HG03520 (cell line): ENCODE measurements at regions not wholly inside any gene's neighbourhood (a gene's known extent, or its start where the extent isn't known, plus 50 kb on each side); places are given as distances from the start of the nearest gene placed in this dataset.
"Not testable (repeated sequence)": the region's sequence is repeated elsewhere in the genome, so short reads cannot be mapped to it uniquely, and the experiment has no call there.

ENCODE experiments used
- ATAC-seq: cut with Tn5 transposase; IDR thresholded peaks from one replicate; pipeline ENCODE4 v1.9.1; 2021; ENCODE audit warnings: mild to moderate bottlenecking, moderate library complexity; ENCODE audit not compliant: unreplicated experiment

- ATAC-seq: no peak
These were observed 169.8 kb upstream of the CXADR start for GRCh38 chr21:17343055-17343454.

GRCh38 chr21:17348357-17348756, 164.5 kb upstream of the CXADR start:
- no peak for ATAC-seq

- ATAC-seq: no peak
These were observed 164.0 kb upstream of the CXADR start for GRCh38 chr21:17348849-17349248.

- ATAC-seq: no peak
These were observed 161.1 kb upstream of the CXADR start for GRCh38 chr21:17351766-17352165.

GRCh38 chr21:17352996-17353655, 159.7 kb upstream of the CXADR start:
- no peak for ATAC-seq

GRCh38 chr21:17359781-17360180, 153.1 kb upstream of the CXADR start:
- ATAC-seq: no peak

- no peak for ATAC-seq
These were observed 144.0 kb upstream of the CXADR start for GRCh38 chr21:17368748-17369363.

- no peak for ATAC-seq
These were observed 142.6 kb upstream of the CXADR start for GRCh38 chr21:17370263-17370662.

GRCh38 chr21:17370916-17371315, 141.9 kb upstream of the CXADR start:
- no peak for ATAC-seq

- ATAC-seq: no peak
These were observed 141.4 kb upstream of the CXADR start for GRCh38 chr21:17371450-17371849.

GRCh38 chr21:17372200-17372599, 140.6 kb upstream of the CXADR start:
- ATAC-seq: no peak

GRCh38 chr21:17386498-17386897, 126.3 kb upstream of the CXADR start:
- ATAC-seq: no peak

GRCh38 chr21:17387030-17387617, 125.7 kb upstream of the CXADR start:
- no peak for ATAC-seq

- ATAC-seq: no peak
These were observed 124.6 kb upstream of the CXADR start for GRCh38 chr21:17388226-17388625.

- ATAC-seq: no peak
These were observed 123.5 kb upstream of the CXADR start for GRCh38 chr21:17389311-17389710.

GRCh38 chr21:17390569-17390968, 122.3 kb upstream of the CXADR start:
- no peak for ATAC-seq

- ATAC-seq: no peak
These were observed 121.0 kb upstream of the CXADR start for GRCh38 chr21:17391811-17392340.

GRCh38 chr21:17393413-17393812, 119.4 kb upstream of the CXADR start:
- ATAC-seq: no peak

GRCh38 chr21:17396948-17397347, 115.9 kb upstream of the CXADR start:
- no peak for ATAC-seq

- ATAC-seq: no peak
These were observed 115.1 kb upstream of the CXADR start for GRCh38 chr21:17397703-17398102.

- ATAC-seq: not testable (repeated sequence)
These were observed 113.9 kb upstream of the CXADR start for GRCh38 chr21:17398954-17399353.

- no peak for ATAC-seq
These were observed 109.9 kb upstream of the CXADR start for GRCh38 chr21:17402937-17403336.
